Right atrium auricular region (tissue), 2 donors: ENCODE measurements at regions not wholly inside any gene's neighbourhood (a gene's known extent, or its start where the extent isn't known, plus 50 kb on each side); places are given as distances from the start of the nearest gene placed in this dataset.

Source experiments
- DNase-seq: peaks from one replicate; pipeline ENCODE4 v3.0.0-alpha.2; 2019; ENCODE audit warnings: low spot score
- H3K27ac ChIP-seq, 2 donors: fragments of 200-600 bp; sonication (generic); 1 replicate in 1 of 2; 2 replicates in 1 of 2; pipeline ENCODE4 v1.5.1; 2016 to 2019
- H3K27me3 ChIP-seq, 2 donors: fragments of 200-600 bp; sonication (generic); one replicate each; pipeline versions ENCODE4 v1.5.1 to v1.6.0; 2017 to 2019
- H3K36me3 ChIP-seq: fragments of 200-600 bp; sonication (generic); one replicate; pipeline ENCODE4 v1.5.1; 2016
- H3K4me1 ChIP-seq, 2 donors: fragments of 200-600 bp; sonication (generic); one replicate each; pipeline versions ENCODE4 v1.5.1 to v1.6.0; 2017 to 2019
- H3K4me3 ChIP-seq, 2 donors: fragments of 200-600 bp; sonication (generic); 1 replicate in 1 of 2; 2 replicates in 1 of 2; pipeline ENCODE4 v1.5.1; 2017 to 2019; ENCODE audit warnings: mild to moderate bottlenecking in 1 of 2, moderate library complexity in 1 of 2
- H3K9me3 ChIP-seq, 2 donors: fragments of 200-600 bp; sonication (generic); one replicate each; pipeline ENCODE4 v1.5.1; 2019
- CTCF ChIP-seq, 2 donors: fragments of 200-600 bp; sonication (generic); IDR thresholded peaks; one replicate each; pipeline ENCODE4 v1.5.1; 2019; ENCODE audit warnings: antibody characterized with exemption in 2 of 2

- no peaks in the 10 kb centered on the region for H3K9me3 ChIP-seq
- no peak for DNase-seq
- H3K4me1 ChIP-seq: no peaks in the 10 kb centered on the region
- H3K4me3 ChIP-seq: no peak overlapping the region
- no peaks in the 10 kb centered on the region for H3K36me3 ChIP-seq
- TF ChIP-seq CTCF (IDR thresholded peaks at IDR 0.05): no peak
- no peak overlapping the region for H3K27ac ChIP-seq
- H3K27me3 ChIP-seq: no peaks in the 10 kb centered on the region
Measured at GRCh38 chr5:4949108-4949507, 191.0 kb upstream of the ADAMTS16 start.

- Histone ChIP-seq H3K4me1 (no peaks in the 10 kb centered on the region), H3K27ac (no peak overlapping the region), H3K36me3 (no peaks in the 10 kb centered on the region), H3K9me3 (no peaks in the 10 kb centered on the region), H3K4me3 (no peak overlapping the region), H3K27me3 (no peaks in the 10 kb centered on the region)
- no peak for DNase-seq
- TF ChIP-seq CTCF (IDR thresholded peaks at IDR 0.05): no peak
Measured at GRCh38 chr5:4953576-4953975, 186.6 kb upstream of the ADAMTS16 start.

GRCh38 chr5:4954048-4954447 is 186.1 kb upstream of the ADAMTS16 start:
- Histone ChIP-seq H3K27me3 (no peaks in the 10 kb centered on the region), H3K27ac (no peak overlapping the region), H3K4me3 (no peak overlapping the region), H3K36me3 (no peaks in the 10 kb centered on the region), H3K9me3 (no peaks in the 10 kb centered on the region), H3K4me1 (no peaks in the 10 kb centered on the region)
- no peak for DNase-seq
- no peak for TF ChIP-seq CTCF (IDR thresholded peaks at IDR 0.05)

GRCh38 chr5:4963265-4963664 is 176.9 kb upstream of the ADAMTS16 start:
- no peaks in the 10 kb centered on the region for H3K4me1 ChIP-seq
- DNase-seq: no peak
- no peaks in the 10 kb centered on the region for H3K36me3 ChIP-seq
- no peaks in the 10 kb centered on the region for H3K27me3 ChIP-seq
- no peak overlapping the region for H3K27ac ChIP-seq
- no peaks in the 10 kb centered on the region for H3K9me3 ChIP-seq
- no peak for TF ChIP-seq CTCF (IDR thresholded peaks at IDR 0.05)
- H3K4me3 ChIP-seq: no peak overlapping the region

- no peaks in the 10 kb centered on the region for H3K9me3 ChIP-seq
- H3K36me3 ChIP-seq: no peaks in the 10 kb centered on the region
- no peak for TF ChIP-seq CTCF (IDR thresholded peaks at IDR 0.05)
- no peak overlapping the region for H3K4me3 ChIP-seq
- no peaks in the 10 kb centered on the region for H3K4me1 ChIP-seq
- H3K27me3 ChIP-seq: no peaks in the 10 kb centered on the region
- H3K27ac ChIP-seq: no peak overlapping the region
- DNase-seq: no peak
Measured at GRCh38 chr5:4969351-4969750, 170.8 kb upstream of the ADAMTS16 start.

GRCh38 chr5:4970171-4970570 is 170.0 kb upstream of the ADAMTS16 start:
- no peaks in the 10 kb centered on the region for H3K27me3 ChIP-seq
- no peak for TF ChIP-seq CTCF (IDR thresholded peaks at IDR 0.05)
- H3K4me1 ChIP-seq: no peaks in the 10 kb centered on the region
- H3K9me3 ChIP-seq: no peaks in the 10 kb centered on the region
- no peaks in the 10 kb centered on the region for H3K36me3 ChIP-seq
- no peak for DNase-seq
- no peak overlapping the region for H3K27ac ChIP-seq
- H3K4me3 ChIP-seq: no peak overlapping the region
